Spleen (tissue), 7 donors: ENCODE measurements at regions not wholly inside any gene's neighbourhood (a gene's known extent, or its start where the extent isn't known, plus 50 kb on each side); places are given as distances from the start of the nearest gene placed in this dataset.

Experiments used
- CTCF ChIP-seq, 11 experiments: fragments of 200-600 bp in 7 of 11; fragments of 450-650 bp in 4 of 11; sonication (generic) in 4 of 11; IDR thresholded peaks in 8 of 11; conservative IDR thresholded peaks in 3 of 11; 1 replicate in 7 of 11; 2 replicates in 4 of 11; pipeline versions ENCODE4 v1.4.0 to v1.8.0; 2016 to 2021; ENCODE audit warnings: antibody characterized with exemption in 11 of 11, inconsistent platforms in 4 of 11, mild to moderate bottlenecking in 1 of 11
- POLR2A ChIP-seq, 3 donors: fragments of 450-650 bp; IDR thresholded peaks; one replicate each; pipeline ENCODE4 v1.5.1; 2017; ENCODE audit warnings: antibody characterized with exemption in 3 of 3, mild to moderate bottlenecking in 1 of 3
- POLR2AphosphoS5 ChIP-seq, 3 donors: sonication (generic); formaldehyde crosslinking; IDR thresholded peaks; one replicate each; pipeline ENCODE4 v1.5.1; 2017; ENCODE audit warnings: antibody characterized with exemption in 3 of 3
- donor health status: DM: no; HTN: no; CAD: no; lungs with moderate emphysema.
- donor health status: DM: no; HTN: no; CAD: no.
- donor health status: DM: no; HTN: no; CAD: no.

DNA sequence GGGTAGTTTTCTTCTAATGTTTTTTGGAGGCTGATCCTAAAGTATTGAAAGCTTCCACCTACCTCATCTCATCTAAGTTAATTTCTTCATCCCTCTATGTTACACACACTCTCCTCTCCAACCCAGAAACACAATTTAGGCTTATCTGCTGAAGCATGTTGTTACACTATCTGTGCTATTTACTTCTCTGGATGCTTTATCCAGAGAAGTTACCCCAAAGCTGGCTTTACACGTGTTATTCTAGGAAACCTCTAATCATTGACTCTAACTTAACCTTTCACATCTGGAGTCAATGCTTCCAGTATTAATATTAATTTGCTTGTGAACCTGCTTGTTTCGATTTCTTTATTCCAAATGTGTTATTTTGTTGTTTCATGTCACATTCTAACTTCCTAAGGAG is 87.3 kb upstream of the NMU start:
- TF ChIP-seq CTCF (IDR thresholded peaks at IDR 0.05 in 8 of 11, conservative IDR thresholded peaks at IDR 0.05 in 3 of 11): no peak
- TF ChIP-seq POLR2AphosphoS5 (IDR thresholded peaks at IDR 0.05): no peak
- TF ChIP-seq POLR2A (IDR thresholded peaks at IDR 0.05): no peak
